Panc1 (cell line): ENCODE measurements at regions not wholly inside any gene's neighbourhood (a gene's known extent, or its start where the extent isn't known, plus 50 kb on each side); places are given as distances from the start of the nearest gene placed in this dataset.

ENCODE experiments used
- CTCF ChIP-seq: fragments of 450-650 bp; IDR thresholded peaks from 2 replicates; pipeline ENCODE4 v1.5.1; 2017; ENCODE audit warnings: mild to moderate bottlenecking
- POLR2AphosphoS5 ChIP-seq: IDR thresholded peaks from 2 replicates; pipeline ENCODE4 v1.6.1; 2012; ENCODE audit warnings: mild to moderate bottlenecking, low read depth, low read length, moderate library complexity
- TF ChIP-seq, protein P1 (sequence below), 2 experiments: IDR thresholded peaks; 2 replicates each; pipeline ENCODE4 v1.6.1; 2011 to 2012; ENCODE audit warnings: low read depth in 2 of 2, control low read depth in 1 of 2, low read length in 1 of 2, mild to moderate bottlenecking in 1 of 2, moderate library complexity in 1 of 2; ENCODE audit not compliant: insufficient read depth in 1 of 2

GRCh38 chr17:59466946-59467801, 98.2 kb upstream of the DHX40 start:
- no peak for TF ChIP-seq CTCF
- TF ChIP-seq, protein P1, sequence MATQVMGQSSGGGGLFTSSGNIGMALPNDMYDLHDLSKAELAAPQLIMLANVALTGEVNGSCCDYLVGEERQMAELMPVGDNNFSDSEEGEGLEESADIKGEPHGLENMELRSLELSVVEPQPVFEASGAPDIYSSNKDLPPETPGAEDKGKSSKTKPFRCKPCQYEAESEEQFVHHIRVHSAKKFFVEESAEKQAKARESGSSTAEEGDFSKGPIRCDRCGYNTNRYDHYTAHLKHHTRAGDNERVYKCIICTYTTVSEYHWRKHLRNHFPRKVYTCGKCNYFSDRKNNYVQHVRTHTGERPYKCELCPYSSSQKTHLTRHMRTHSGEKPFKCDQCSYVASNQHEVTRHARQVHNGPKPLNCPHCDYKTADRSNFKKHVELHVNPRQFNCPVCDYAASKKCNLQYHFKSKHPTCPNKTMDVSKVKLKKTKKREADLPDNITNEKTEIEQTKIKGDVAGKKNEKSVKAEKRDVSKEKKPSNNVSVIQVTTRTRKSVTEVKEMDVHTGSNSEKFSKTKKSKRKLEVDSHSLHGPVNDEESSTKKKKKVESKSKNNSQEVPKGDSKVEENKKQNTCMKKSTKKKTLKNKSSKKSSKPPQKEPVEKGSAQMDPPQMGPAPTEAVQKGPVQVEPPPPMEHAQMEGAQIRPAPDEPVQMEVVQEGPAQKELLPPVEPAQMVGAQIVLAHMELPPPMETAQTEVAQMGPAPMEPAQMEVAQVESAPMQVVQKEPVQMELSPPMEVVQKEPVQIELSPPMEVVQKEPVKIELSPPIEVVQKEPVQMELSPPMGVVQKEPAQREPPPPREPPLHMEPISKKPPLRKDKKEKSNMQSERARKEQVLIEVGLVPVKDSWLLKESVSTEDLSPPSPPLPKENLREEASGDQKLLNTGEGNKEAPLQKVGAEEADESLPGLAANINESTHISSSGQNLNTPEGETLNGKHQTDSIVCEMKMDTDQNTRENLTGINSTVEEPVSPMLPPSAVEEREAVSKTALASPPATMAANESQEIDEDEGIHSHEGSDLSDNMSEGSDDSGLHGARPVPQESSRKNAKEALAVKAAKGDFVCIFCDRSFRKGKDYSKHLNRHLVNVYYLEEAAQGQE (IDR thresholded peaks at IDR 0.05; ENCODE audit: insufficient read depth in 1 of 2, low read depth in 2 of 2, low read length in 1 of 2): no peak
- no peak for TF ChIP-seq POLR2AphosphoS5
